ENCODE measurements at regions not wholly inside any gene's neighbourhood (a gene's known extent, or its start where the extent isn't known, plus 50 kb on each side); places are given as distances from the start of the nearest gene placed in this dataset.

- TF ChIP-seq NFE2L1 (CRISPR knock-in tag; IDR thresholded peaks at IDR 0.05) (no peak), RELA (CRISPR knock-in tag; IDR thresholded peaks at IDR 0.05; ENCODE audit: borderline replicate concordance) (no peak)
Observed at GRCh38 chr1:214135886-214136285, 145.1 kb upstream of the SMYD2 start (continued).

- ChIA-PET CTCF (interaction anchor here (0.6 to 2.5 kb wide), 4 partner anchors 13 to 1758 kb away, joined by 3 to 8 read pairs (median 4); no protein-coding TSS in a partner anchor), POLR2A (interaction anchor here (0.6 kb wide), 1 partner anchor 29 kb away, joined by 3 read pairs; no protein-coding TSS in a partner anchor)
- TF ChIP-seq MYBL2 (CRISPR knock-in tag; IDR thresholded peaks at IDR 0.05): no peak
- TF ChIP-seq CREM (CRISPR knock-in tag; IDR thresholded peaks at IDR 0.05): no peak
- no peak for TF ChIP-seq ZBTB43 (CRISPR knock-in tag; IDR thresholded peaks at IDR 0.05)
- no peak for TF ChIP-seq GABPB1 (CRISPR knock-in tag; IDR thresholded peaks at IDR 0.05)
- TF ChIP-seq CTCF (IDR thresholded peaks at IDR 0.05): no peak
- no peak overlapping the region for H3K4me3 Mint-ChIP-seq
- H3K27ac Mint-ChIP-seq: no peak overlapping the region
- DNase-seq (ENCODE audit: low spot score): no peak
- H3K27me3 Mint-ChIP-seq (ENCODE audit: low read depth): no peaks in the 10 kb centered on the region
- no peaks in the 10 kb centered on the region for H3K36me3 Mint-ChIP-seq
- H3K9me3 Mint-ChIP-seq: peaks cover 4% of the 10 kb centered on the region
- H3K4me1 Mint-ChIP-seq: peaks cover 3% of the 10 kb centered on the region; the same call in 1 of the 2 replicates
- ATAC-seq: no peak
Observed at GRCh38 chr1:214136324-214136919, 144.5 kb upstream of the SMYD2 start.

GRCh38 chr1:214141486-214141885 is 139.5 kb upstream of the SMYD2 start:
- peaks cover 23% of the 10 kb centered on the region for H3K4me1 Mint-ChIP-seq

More at GRCh38 chr1:214141486-214141885, 139.5 kb upstream of the SMYD2 start:
- CTCF ChIA-PET: no interaction called here
- no peak for DNase-seq (ENCODE audit: low spot score)
- H3K4me3 Mint-ChIP-seq: no peak overlapping the region
- no peaks in the 10 kb centered on the region for H3K36me3 Mint-ChIP-seq
- ATAC-seq: no peak
- TF ChIP-seq CTCF (IDR thresholded peaks at IDR 0.05) (no peak), ZNF317 (CRISPR knock-in tag; IDR thresholded peaks at IDR 0.05; ENCODE audit: borderline replicate concordance, low read depth) (no peak), NR1H2 (CRISPR knock-in tag; IDR thresholded peaks at IDR 0.05) (no peak), ZNF532 (CRISPR knock-in tag; IDR thresholded peaks at IDR 0.05; ENCODE audit: borderline replicate concordance) (no peak), SOX15 (CRISPR knock-in tag; IDR thresholded peaks at IDR 0.05) (no peak), AR (CRISPR knock-in tag; IDR thresholded peaks at IDR 0.05) (no peak), NFATC4 (CRISPR knock-in tag; IDR thresholded peaks at IDR 0.05) (no peak), MLX (CRISPR knock-in tag; IDR thresholded peaks at IDR 0.05) (no peak), ZNF219 (CRISPR knock-in tag; IDR thresholded peaks at IDR 0.05; ENCODE audit: borderline replicate concordance) (no peak), ZNF423 (CRISPR knock-in tag; IDR thresholded peaks at IDR 0.05) (no peak), GABPB1 (CRISPR knock-in tag; IDR thresholded peaks at IDR 0.05) (no peak), ZNF138 (CRISPR knock-in tag; conservative IDR thresholded peaks at IDR 0.05) (no peak), MXD4 (CRISPR knock-in tag; IDR thresholded peaks at IDR 0.05; ENCODE audit: borderline replicate concordance) (no peak), PRRX2 (CRISPR knock-in tag; IDR thresholded peaks at IDR 0.05) (no peak)
- POLR2A ChIA-PET: no interaction called here
- H3K27me3 Mint-ChIP-seq (ENCODE audit: low read depth): no peaks in the 10 kb centered on the region
- no peaks in the 10 kb centered on the region for H3K9me3 Mint-ChIP-seq
- no peak overlapping the region for H3K27ac Mint-ChIP-seq

Data from WTC11 (cell line).